C4-2B (cell line): ENCODE measurements at regions not wholly inside any gene's neighbourhood (a gene's known extent, or its start where the extent isn't known, plus 50 kb on each side); places are given as distances from the start of the nearest gene placed in this dataset.

ENCODE experiments used
- ZFX ChIP-seq: fragments of 450-650 bp; IDR thresholded peaks from 2 replicates; pipeline ENCODE4 v1.6.1; 2017
- TF ChIP-seq, protein P1 (sequence below): fragments of 450-650 bp; conservative IDR thresholded peaks from 2 replicates; pipeline ENCODE4 v1.5.1; 2017; ENCODE audit warnings: mild to moderate bottlenecking

DNA sequence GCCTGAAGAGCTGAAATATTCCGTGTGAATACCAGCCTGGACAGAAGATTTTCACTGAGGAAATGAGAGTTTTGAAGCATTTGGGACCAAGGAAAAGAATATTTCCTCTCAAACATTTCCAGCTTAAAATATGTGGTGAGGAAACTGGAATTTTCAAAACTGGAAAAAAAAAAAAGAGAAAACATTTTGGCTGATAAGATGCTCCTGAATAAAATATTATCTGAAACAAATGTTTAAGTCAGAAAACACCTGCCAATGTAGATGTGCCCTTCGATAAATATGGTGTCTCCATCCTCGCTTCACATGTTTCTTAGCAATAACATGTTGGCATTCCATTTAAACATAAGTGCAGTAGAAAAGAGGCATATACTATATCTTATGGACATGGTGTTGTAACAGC, 567.0 kb downstream of the PRKD1 start:
- TF ChIP-seq, protein P1, sequence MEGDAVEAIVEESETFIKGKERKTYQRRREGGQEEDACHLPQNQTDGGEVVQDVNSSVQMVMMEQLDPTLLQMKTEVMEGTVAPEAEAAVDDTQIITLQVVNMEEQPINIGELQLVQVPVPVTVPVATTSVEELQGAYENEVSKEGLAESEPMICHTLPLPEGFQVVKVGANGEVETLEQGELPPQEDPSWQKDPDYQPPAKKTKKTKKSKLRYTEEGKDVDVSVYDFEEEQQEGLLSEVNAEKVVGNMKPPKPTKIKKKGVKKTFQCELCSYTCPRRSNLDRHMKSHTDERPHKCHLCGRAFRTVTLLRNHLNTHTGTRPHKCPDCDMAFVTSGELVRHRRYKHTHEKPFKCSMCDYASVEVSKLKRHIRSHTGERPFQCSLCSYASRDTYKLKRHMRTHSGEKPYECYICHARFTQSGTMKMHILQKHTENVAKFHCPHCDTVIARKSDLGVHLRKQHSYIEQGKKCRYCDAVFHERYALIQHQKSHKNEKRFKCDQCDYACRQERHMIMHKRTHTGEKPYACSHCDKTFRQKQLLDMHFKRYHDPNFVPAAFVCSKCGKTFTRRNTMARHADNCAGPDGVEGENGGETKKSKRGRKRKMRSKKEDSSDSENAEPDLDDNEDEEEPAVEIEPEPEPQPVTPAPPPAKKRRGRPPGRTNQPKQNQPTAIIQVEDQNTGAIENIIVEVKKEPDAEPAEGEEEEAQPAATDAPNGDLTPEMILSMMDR, result no peak
- TF ChIP-seq ZFX, result no peak
